IPS DF 6.9 (cell line): ENCODE measurements at regions not wholly inside any gene's neighbourhood (a gene's known extent, or its start where the extent isn't known, plus 50 kb on each side); places are given as distances from the start of the nearest gene placed in this dataset.
"Not testable (repeated sequence)": the region's sequence is repeated elsewhere in the genome, so short reads cannot be mapped to it uniquely, and the experiment has no call there.

ENCODE experiments used
- DNase-seq: peaks from one replicate; pipeline ENCODE4 v3.0.0-alpha.2; 2013; ENCODE audit warnings: low read depth, low spot score
- H3K27ac ChIP-seq: one replicate; pipeline ENCODE4 v1.5.1; 2013; ENCODE audit warnings: low read length, control low read depth
- H3K27me3 ChIP-seq: 2 replicates; pipeline ENCODE4 v1.6.1; 2013; ENCODE audit warnings: mild to moderate bottlenecking, low read length; ENCODE audit not compliant: control insufficient read depth, insufficient read depth
- H3K36me3 ChIP-seq: 2 replicates; pipeline ENCODE4 v1.6.1; 2013; ENCODE audit warnings: low read length; ENCODE audit not compliant: control insufficient read depth, insufficient read depth
- H3K4me1 ChIP-seq: 2 replicates; pipeline ENCODE4 v1.6.1; 2013; ENCODE audit warnings: low read length; ENCODE audit not compliant: control insufficient read depth, insufficient read depth
- H3K4me3 ChIP-seq: 2 replicates; pipeline ENCODE4 v1.5.1; 2013; ENCODE audit warnings: mild to moderate bottlenecking, low read length
- H3K9me3 ChIP-seq: 2 replicates; pipeline ENCODE4 v1.6.1; 2013; ENCODE audit warnings: low read length, inconsistent platforms; ENCODE audit not compliant: control insufficient read depth, insufficient read depth
- WGBS: extraction: QIAGEN DNeasy Blood & Tissue Kit; methylation state at CpG from one replicate; pipeline ENCODE4 v1.1.7; 2013; ENCODE audit warnings: mixed read lengths, missing lambda C conversion rate; ENCODE audit not compliant: insufficient read length, insufficient coverage; 5-methylcytosine and 5-hydroxymethylcytosine counted together

- not testable (repeated sequence) for H3K4me1 ChIP-seq, H3K36me3 ChIP-seq, H3K9me3 ChIP-seq, H3K27me3 ChIP-seq, DNase-seq, H3K4me3 ChIP-seq, H3K27ac ChIP-seq
These were observed 141.7 kb downstream of the SPATA31A6 start for GRCh38 chr9:42325142-42325541.

- WGBS: no CpG with 5 or more reads among the region's 2 CpGs
- H3K4me3 ChIP-seq, H3K36me3 ChIP-seq, DNase-seq, H3K27ac ChIP-seq, H3K27me3 ChIP-seq, H3K4me1 ChIP-seq, H3K9me3 ChIP-seq: not testable (repeated sequence)
These were observed 142.1 kb downstream of the SPATA31A6 start for GRCh38 chr9:42325561-42325960.

- not testable (repeated sequence) for H3K36me3 ChIP-seq, H3K9me3 ChIP-seq, H3K4me1 ChIP-seq, H3K27ac ChIP-seq, DNase-seq, H3K27me3 ChIP-seq, H3K4me3 ChIP-seq
- WGBS: no CpG with 5 or more reads among the region's 2 CpGs
These were observed 143.0 kb downstream of the SPATA31A6 start for GRCh38 chr9:42326482-42326881.

GRCh38 chr9:42335342-42335741 is 151.9 kb downstream of the SPATA31A6 start:
- DNase-seq, H3K4me3 ChIP-seq, H3K9me3 ChIP-seq, H3K4me1 ChIP-seq, H3K27me3 ChIP-seq, H3K36me3 ChIP-seq, H3K27ac ChIP-seq: not testable (repeated sequence)

GRCh38 chr9:42335984-42336657 is 152.7 kb downstream of the SPATA31A6 start:
- H3K9me3 ChIP-seq, DNase-seq, H3K4me1 ChIP-seq, H3K27me3 ChIP-seq, H3K4me3 ChIP-seq, H3K36me3 ChIP-seq, H3K27ac ChIP-seq: not testable (repeated sequence)
- no CpG with 5 or more reads among the region's 7 CpGs for WGBS

GRCh38 chr9:42338275-42338674 is 154.8 kb downstream of the SPATA31A6 start:
- H3K27me3 ChIP-seq, H3K9me3 ChIP-seq, H3K27ac ChIP-seq, H3K4me3 ChIP-seq, H3K4me1 ChIP-seq, DNase-seq, H3K36me3 ChIP-seq: not testable (repeated sequence)
- WGBS: no CpG with 5 or more reads among the region's 4 CpGs

- H3K4me1 ChIP-seq, H3K4me3 ChIP-seq, H3K9me3 ChIP-seq, H3K36me3 ChIP-seq, H3K27me3 ChIP-seq, DNase-seq, H3K27ac ChIP-seq: not testable (repeated sequence)
- no CpG with 5 or more reads among the region's 2 CpGs for WGBS
These were observed 156.4 kb downstream of the SPATA31A6 start for GRCh38 chr9:42339671-42340434.

GRCh38 chr9:42340435-42340723 is 156.9 kb downstream of the SPATA31A6 start:
- H3K9me3 ChIP-seq, H3K27me3 ChIP-seq, DNase-seq, H3K27ac ChIP-seq, H3K36me3 ChIP-seq, H3K4me1 ChIP-seq, H3K4me3 ChIP-seq: not testable (repeated sequence)

- not testable (repeated sequence) for H3K36me3 ChIP-seq, H3K27ac ChIP-seq, H3K27me3 ChIP-seq, H3K4me1 ChIP-seq, H3K9me3 ChIP-seq, H3K4me3 ChIP-seq, DNase-seq
- WGBS: no CpG with 5 or more reads among the region's 7 CpGs
These were observed 158.4 kb downstream of the SPATA31A6 start for GRCh38 chr9:42341860-42342259.

- WGBS: no CpG with 5 or more reads among the region's 7 CpGs
- DNase-seq: not testable (repeated sequence)
These were observed 158.8 kb downstream of the SPATA31A6 start for GRCh38 chr9:42342297-42342696.

GRCh38 chr9:42344508-42344907 is 161.0 kb downstream of the SPATA31A6 start:
- not testable (repeated sequence) for H3K9me3 ChIP-seq, H3K36me3 ChIP-seq, H3K4me3 ChIP-seq, H3K4me1 ChIP-seq, H3K27ac ChIP-seq, DNase-seq, H3K27me3 ChIP-seq
- WGBS: no CpG with 5 or more reads among the region's 6 CpGs

More at GRCh38 chr9:42342297-42342696, 158.8 kb downstream of the SPATA31A6 start:
- H3K4me3 ChIP-seq, H3K27me3 ChIP-seq, H3K27ac ChIP-seq, H3K36me3 ChIP-seq, H3K9me3 ChIP-seq, H3K4me1 ChIP-seq: not testable (repeated sequence)
